D721Med (cell line): ENCODE measurements at regions not wholly inside any gene's neighbourhood (a gene's known extent, or its start where the extent isn't known, plus 50 kb on each side); places are given as distances from the start of the nearest gene placed in this dataset.

ENCODE experiments used
- DNase-seq: peaks from one replicate; pipeline ENCODE4 v3.0.0; 2011; ENCODE audit warnings: low spot score; ENCODE audit not compliant: insufficient read length
- FAIRE-seq: peaks from 2 replicates; lab custom pipeline; 2011; peaks lifted over from hg19 to GRCh38; lab: Jason Lieb, UNC
- TF ChIP-seq, protein P1 (sequence below): IDR thresholded peaks from 2 replicates; pipeline ENCODE4 v1.5.1; 2012; ENCODE audit warnings: mild to moderate bottlenecking, control low read depth; ENCODE audit not compliant: insufficient read depth; ENCODE audit errors: missing control alignments

DNA sequence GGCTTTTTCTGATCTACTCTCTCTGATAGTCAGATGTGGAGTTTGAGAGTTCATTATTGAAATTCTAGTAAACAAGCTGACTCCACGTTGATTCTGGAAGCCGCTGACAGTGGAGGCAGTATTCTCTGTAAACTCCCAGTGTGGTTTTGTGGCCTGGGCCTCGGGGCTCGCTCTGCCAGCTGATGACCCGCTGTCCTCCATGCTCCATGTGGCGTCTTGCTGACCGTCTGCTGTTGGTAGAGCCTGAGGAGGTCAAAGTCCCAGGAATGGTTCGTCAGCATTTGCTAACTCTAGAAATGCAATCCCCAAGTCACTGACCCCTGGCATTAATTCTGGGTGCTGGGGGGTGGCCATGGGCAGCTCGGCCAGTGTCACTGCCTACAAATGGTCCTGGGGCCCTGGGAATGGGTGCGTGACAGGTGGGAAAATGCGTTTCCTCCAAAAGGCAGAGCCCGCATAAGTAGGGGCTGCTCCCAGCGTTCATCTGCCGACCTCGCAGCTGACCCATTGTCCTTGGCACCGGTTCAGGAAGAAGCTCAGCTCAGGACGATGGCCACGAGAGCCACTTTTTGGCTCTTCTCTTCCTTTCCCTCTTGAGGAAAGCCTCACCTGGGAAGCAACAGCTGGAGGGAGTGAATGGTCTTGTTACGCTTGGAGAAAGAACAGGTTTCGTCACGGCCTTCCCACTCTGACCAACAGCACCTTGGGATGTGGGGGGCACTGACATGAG lies 55.1 kb downstream of the MRPL36 start:
- TF ChIP-seq, protein P1, sequence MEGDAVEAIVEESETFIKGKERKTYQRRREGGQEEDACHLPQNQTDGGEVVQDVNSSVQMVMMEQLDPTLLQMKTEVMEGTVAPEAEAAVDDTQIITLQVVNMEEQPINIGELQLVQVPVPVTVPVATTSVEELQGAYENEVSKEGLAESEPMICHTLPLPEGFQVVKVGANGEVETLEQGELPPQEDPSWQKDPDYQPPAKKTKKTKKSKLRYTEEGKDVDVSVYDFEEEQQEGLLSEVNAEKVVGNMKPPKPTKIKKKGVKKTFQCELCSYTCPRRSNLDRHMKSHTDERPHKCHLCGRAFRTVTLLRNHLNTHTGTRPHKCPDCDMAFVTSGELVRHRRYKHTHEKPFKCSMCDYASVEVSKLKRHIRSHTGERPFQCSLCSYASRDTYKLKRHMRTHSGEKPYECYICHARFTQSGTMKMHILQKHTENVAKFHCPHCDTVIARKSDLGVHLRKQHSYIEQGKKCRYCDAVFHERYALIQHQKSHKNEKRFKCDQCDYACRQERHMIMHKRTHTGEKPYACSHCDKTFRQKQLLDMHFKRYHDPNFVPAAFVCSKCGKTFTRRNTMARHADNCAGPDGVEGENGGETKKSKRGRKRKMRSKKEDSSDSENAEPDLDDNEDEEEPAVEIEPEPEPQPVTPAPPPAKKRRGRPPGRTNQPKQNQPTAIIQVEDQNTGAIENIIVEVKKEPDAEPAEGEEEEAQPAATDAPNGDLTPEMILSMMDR: no peak
- DNase-seq (no peak), FAIRE-seq (no peak)

DNA sequence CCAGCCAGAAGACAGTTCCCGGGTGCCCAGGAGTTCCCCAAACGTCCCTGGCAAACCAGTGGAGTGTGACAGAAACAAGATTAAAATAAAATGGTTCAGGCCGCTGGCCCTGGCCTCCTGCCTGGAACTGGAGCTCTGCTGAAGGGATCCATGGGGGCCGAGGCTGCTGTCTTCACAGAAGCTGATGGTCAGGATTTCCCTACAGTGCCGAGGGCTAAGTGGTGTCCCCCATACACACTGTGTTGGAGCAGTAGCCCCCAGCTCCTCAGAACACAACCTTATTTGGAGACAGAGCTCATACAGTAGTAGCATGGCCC lies 55.9 kb downstream of the MRPL36 start:
- no peak for FAIRE-seq
- no peak for DNase-seq
- TF ChIP-seq, protein P1: no peak

DNA sequence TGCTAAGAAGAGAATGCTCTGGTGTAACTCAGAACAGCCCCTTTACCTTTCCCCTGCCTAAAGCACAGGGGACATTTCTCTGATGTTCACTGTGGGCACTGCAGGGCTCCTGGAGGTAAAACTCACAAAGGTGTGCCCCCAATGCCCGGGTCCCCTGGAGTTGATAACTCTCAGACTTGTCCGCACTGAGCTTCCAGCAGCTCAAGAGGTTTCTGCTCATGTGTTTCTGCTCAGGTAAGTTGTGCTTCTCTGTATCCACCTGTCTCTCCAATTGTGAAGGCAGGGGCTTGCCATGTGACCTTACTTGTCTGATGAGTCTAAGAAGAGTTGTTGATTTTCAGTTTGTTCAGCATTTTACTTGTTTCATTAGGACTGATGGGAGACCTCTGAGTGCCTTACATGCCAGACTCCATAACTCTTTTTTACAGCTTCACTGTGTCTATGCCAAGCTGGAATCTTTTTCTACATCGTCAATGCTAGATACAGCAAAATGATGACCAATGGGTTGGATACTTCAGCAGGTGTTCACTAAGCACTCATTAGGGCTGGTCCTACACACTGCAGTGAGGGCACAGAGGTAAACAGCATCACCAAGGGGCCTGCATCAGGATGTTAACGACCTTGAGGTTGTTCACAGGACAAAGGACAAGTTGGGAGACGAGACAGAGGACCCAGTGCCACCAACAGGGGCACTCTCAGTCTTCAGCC lies 56.4 kb downstream of the MRPL36 start:
- no peak for FAIRE-seq
- DNase-seq: no peak
- TF ChIP-seq, protein P1: no peak

DNA sequence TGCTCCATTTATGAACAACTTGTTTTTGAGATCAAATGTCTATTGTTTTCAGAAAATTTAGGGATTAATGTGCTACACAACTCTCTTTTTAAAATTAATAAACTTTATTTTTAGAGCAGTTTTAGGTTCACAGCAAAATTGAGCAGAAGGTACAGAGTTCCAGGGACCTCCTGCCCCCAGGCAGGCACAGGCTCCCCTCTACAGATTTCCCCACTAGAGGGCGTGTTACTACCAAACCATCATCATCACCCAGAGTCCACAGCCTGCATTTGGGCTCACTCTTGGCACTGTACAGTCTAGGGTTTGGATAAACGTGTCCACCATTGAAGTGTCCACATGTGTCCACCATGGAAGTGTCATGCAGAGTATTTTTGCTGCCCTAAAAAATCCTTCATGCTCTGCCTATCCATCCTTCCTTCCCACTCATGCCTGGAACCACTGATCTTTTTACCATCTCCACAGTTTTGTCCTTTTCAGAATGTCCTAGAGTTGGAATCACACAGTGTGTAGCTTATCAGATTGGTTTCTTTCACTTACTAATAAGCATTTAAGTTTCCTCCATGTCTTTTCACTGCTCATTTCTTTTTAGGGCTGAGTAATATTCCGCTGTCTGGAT lies 61.7 kb downstream of the MRPL36 start:
- no peak for FAIRE-seq
- TF ChIP-seq, protein P1: peak; percentile 50
- DNase-seq: no peak

DNA sequence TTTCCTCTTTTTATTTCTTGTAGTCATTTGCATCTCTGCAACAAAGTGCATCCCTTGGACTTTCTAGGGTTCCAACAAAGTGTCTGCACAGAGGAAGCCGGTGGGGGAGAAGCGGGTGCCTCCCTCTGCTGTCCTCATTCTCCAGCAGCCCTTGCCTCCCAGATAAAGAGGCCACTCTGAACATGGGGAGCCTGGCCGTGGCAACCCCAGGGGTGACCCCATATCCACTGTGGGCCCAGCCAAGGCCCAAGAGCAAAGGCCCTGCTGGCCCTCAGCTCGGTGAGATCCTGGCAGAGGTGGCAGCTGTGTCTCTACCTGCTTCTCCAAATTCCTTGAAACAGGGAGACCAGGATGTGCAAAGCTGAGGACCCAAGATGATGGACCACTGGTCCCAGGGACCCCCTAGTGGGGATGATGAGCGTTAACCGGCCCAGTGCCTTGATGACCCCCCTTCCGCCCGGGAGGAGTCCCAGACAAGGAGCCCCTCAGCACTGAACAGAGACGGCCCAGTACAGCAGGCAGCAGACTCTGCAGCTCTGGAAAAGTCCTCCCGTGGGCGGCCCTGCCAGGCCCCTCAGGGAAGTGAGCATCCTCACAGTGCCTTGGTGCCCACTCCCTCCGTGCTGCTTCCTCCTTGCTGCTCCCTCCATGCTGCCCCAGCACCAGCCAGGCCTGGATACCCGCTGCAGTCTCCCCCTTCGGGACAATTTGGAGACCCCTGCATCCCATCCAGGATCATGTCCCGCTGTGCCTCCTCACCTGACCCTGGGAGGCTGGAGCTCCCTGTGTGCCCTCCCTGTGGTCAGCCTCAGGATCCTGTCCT lies 62.5 kb downstream of the MRPL36 start:
- TF ChIP-seq, protein P1: no peak
- FAIRE-seq (no peak), DNase-seq (no peak)

DNA sequence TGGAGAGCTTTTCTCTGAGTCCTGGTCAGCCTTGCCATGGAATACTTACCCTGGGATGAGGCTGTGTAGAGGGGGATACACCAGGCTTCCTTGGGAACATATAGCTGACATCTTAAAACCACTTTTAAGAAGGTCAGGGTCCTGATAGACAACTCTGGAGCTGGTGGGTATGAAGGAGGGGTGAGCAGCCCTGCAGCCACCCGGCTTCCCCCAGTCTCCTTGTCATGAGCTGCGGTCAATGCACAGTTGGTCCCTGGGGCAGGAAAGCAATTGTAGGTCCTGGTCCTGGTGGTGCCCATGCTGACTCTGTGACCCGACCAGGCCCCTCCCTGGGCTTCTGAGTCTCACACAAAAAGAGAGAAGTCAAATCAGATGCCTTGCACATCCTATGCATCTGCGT lies 63.6 kb downstream of the MRPL36 start:
- DNase-seq (no peak), FAIRE-seq (no peak)
- TF ChIP-seq, protein P1: no peak
